ENCODE measurements at regions not wholly inside any gene's neighbourhood (a gene's known extent, or its start where the extent isn't known, plus 50 kb on each side); places are given as distances from the start of the nearest gene placed in this dataset.
"Not testable (repeated sequence)": the region's sequence is repeated elsewhere in the genome, so short reads cannot be mapped to it uniquely, and the experiment has no call there.

DNA sequence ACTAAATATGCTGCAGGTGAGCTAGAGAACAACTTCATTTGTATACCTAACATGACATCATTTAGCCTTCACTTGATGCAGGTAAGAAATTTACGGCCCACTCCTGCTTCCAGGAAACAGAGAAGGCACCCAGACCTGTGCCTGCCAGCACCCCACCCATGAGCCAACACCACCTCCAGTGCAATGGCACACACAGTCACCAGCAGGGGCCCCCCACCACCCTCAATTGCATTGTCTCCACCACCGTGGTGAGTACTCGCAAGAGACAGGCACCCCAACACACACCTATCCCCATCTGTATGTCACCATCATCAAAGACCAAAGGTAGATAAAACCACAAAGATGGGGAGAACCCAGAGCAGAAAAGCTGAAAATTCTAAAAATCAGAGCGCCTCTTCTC, 107.6 kb downstream of the KLHL28 start:
- intact Hi-C loops (cut with DNase I) = no loop called here
- H3K9ac ChIP-seq (ENCODE audit: low read length in 3 of 3) = no peak overlapping the region
- TF ChIP-seq, protein P1, sequence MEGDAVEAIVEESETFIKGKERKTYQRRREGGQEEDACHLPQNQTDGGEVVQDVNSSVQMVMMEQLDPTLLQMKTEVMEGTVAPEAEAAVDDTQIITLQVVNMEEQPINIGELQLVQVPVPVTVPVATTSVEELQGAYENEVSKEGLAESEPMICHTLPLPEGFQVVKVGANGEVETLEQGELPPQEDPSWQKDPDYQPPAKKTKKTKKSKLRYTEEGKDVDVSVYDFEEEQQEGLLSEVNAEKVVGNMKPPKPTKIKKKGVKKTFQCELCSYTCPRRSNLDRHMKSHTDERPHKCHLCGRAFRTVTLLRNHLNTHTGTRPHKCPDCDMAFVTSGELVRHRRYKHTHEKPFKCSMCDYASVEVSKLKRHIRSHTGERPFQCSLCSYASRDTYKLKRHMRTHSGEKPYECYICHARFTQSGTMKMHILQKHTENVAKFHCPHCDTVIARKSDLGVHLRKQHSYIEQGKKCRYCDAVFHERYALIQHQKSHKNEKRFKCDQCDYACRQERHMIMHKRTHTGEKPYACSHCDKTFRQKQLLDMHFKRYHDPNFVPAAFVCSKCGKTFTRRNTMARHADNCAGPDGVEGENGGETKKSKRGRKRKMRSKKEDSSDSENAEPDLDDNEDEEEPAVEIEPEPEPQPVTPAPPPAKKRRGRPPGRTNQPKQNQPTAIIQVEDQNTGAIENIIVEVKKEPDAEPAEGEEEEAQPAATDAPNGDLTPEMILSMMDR (IDR thresholded peaks at IDR 0.05; ENCODE audit: borderline replicate concordance, extremely low read depth, insufficient read depth) = no peak
- H3K9me3 ChIP-seq (ENCODE audit: control insufficient read depth in 2 of 3, insufficient read depth in 1 of 3, low read length in 3 of 3) = no peaks in the 10 kb centered on the region
- no peak overlapping the region for H3K4me3 ChIP-seq (ENCODE audit: low read length in 3 of 3)
- FAIRE-seq = no peak
- no peak for DNase-seq
- H3K36me3 ChIP-seq (ENCODE audit: control insufficient read depth in 2 of 3, insufficient read depth in 3 of 3, low read length in 3 of 3) = no peaks in the 10 kb centered on the region
- H3K4me1 ChIP-seq (ENCODE audit: control insufficient read depth in 2 of 3, insufficient read depth in 2 of 3, low read depth in 1 of 3, low read length in 3 of 3) = no peaks in the 10 kb centered on the region
- no peak overlapping the region for H3K27ac ChIP-seq (ENCODE audit: low read depth in 2 of 2, low read length in 2 of 2)
- H3K27me3 ChIP-seq (ENCODE audit: control insufficient read depth, insufficient read depth, low read length) = no peaks in the 10 kb centered on the region

DNA sequence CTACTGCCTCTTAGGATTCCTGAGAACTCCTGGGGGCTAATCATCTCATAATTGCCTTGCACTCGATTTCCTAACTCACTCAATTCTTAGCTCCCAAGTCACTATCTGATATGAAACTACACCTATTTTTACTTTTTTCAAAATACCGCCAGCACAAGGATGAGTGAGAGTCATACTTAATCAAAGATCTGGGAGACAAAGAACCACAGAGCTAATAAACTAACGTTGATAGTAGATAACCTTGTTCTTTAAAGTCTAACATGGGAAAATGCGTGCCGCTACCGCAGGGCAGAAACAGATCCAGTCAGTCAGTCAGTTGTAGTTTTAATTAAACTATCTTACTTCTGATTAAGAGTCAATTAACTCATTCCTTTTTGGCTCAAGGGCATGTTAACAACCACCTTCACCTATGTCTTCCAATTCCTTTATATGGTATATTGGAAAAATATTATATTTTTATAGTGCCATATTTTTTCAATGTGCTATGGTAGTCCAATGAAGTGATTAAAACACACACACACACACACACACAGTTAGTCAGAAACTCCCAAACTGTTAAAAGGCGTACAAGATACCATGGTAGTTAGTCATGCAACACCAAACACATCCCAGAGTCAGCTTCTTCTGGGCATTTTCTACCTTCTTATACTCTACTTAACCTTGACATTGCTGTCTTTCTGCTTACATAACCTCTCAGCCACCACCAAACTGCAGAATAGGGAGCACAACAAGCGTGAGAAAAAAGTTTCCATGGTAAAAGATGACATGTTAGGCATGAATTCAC, 114.0 kb downstream of the KLHL28 start:
- Histone ChIP-seq H3K27me3 (ENCODE audit: control insufficient read depth, insufficient read depth, low read length) (no peaks in the 10 kb centered on the region), H3K9me3 (ENCODE audit: control insufficient read depth in 2 of 3, insufficient read depth in 1 of 3, low read length in 3 of 3) (no peaks in the 10 kb centered on the region), H3K27ac (ENCODE audit: low read depth in 2 of 2, low read length in 2 of 2) (no peak overlapping the region), H3K4me3 (ENCODE audit: low read length in 3 of 3) (no peak overlapping the region), H3K36me3 (ENCODE audit: control insufficient read depth in 2 of 3, insufficient read depth in 3 of 3, low read length in 3 of 3) (no peaks in the 10 kb centered on the region), H3K4me1 (ENCODE audit: control insufficient read depth in 2 of 3, insufficient read depth in 2 of 3, low read depth in 1 of 3, low read length in 3 of 3) (no peaks in the 10 kb centered on the region), H3K9ac (ENCODE audit: low read length in 3 of 3) (no peak overlapping the region)
- TF ChIP-seq, protein P1 (IDR thresholded peaks at IDR 0.05; ENCODE audit: borderline replicate concordance, extremely low read depth, insufficient read depth) = no peak
- DNase-seq (peak in 2 of 5 donors; percentile 21 to 29), FAIRE-seq (no peak)
- intact Hi-C loops (cut with DNase I) = no loop called here

DNA sequence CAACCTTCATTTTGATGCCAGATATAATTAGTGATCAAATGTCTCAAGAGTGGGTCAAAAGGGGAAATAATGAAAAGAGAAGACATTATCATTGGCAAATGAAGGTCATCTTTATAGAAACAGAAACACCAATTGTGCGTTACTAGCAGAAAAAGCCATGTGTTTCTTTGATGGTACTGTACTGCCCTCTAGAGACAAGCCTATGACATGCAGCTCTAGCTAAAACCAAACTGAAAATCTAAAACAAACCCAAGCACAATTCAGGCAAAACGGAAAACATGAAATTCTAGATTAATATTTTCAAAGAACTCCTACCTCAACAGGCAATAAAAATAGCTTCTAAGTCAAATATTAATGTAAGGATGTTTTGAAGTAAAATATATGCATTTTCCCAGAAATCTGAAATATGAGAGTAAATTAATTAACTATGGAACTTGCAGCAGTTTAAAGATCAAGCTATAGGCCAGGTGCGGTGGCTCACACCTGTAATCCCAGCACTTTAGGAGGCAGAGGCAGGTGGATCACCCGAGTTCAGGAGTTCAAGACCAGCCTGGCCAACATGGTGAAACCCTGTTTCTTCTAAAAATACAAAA, 115.4 kb downstream of the KLHL28 start:
- TF ChIP-seq, protein P1 (IDR thresholded peaks at IDR 0.05; ENCODE audit: borderline replicate concordance, extremely low read depth, insufficient read depth) = peak; percentile 80
- H3K9me3 ChIP-seq (ENCODE audit: control insufficient read depth in 2 of 3, insufficient read depth in 1 of 3, low read length in 3 of 3) = no peaks in the 10 kb centered on the region
- DNase-seq (peak in 2 of 5 donors; percentile 72 to 75), FAIRE-seq (peak; percentile 93)
- no peaks in the 10 kb centered on the region for H3K36me3 ChIP-seq (ENCODE audit: control insufficient read depth in 2 of 3, insufficient read depth in 3 of 3, low read length in 3 of 3)
- H3K4me3 ChIP-seq (ENCODE audit: low read length in 3 of 3) = no peak overlapping the region
- no peaks in the 10 kb centered on the region for H3K27me3 ChIP-seq (ENCODE audit: control insufficient read depth, insufficient read depth, low read length)
- intact Hi-C loops (cut with DNase I) = no loop called here
- H3K27ac ChIP-seq (ENCODE audit: low read depth in 2 of 2, low read length in 2 of 2) = no peak overlapping the region
- H3K9ac ChIP-seq (ENCODE audit: low read length in 3 of 3) = no peak overlapping the region
- H3K4me1 ChIP-seq (ENCODE audit: control insufficient read depth in 2 of 3, insufficient read depth in 2 of 3, low read depth in 1 of 3, low read length in 3 of 3) = no peaks in the 10 kb centered on the region

DNA sequence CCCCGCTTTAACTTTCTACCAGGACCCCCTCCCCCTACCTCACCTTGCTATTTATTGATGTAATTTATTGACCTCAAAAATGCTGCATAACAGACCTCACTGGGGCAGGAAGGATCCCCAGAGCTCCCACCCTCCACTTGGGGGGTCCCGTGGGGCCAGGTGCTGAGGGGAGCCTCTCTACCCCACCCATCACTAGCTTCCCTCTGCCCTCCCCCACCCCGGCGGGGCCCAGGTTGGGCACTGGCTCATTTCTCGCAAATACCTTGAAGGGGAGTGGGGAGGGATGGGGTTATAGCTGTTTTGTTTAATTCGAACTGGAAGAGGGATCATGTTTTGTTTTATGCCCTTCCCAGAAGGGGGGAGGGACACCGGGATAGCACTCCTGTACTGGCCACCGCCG, 125.8 kb downstream of the KLHL28 start:
- H3K36me3 ChIP-seq (ENCODE audit: control insufficient read depth in 2 of 3, insufficient read depth in 3 of 3, low read length in 3 of 3); H3K27me3 ChIP-seq (ENCODE audit: control insufficient read depth, insufficient read depth, low read length); H3K4me3 ChIP-seq (ENCODE audit: low read length in 3 of 3); FAIRE-seq; H3K9me3 ChIP-seq (ENCODE audit: control insufficient read depth in 2 of 3, insufficient read depth in 1 of 3, low read length in 3 of 3); H3K4me1 ChIP-seq (ENCODE audit: control insufficient read depth in 2 of 3, insufficient read depth in 2 of 3, low read depth in 1 of 3, low read length in 3 of 3); H3K27ac ChIP-seq (ENCODE audit: low read depth in 2 of 2, low read length in 2 of 2); H3K9ac ChIP-seq (ENCODE audit: low read length in 3 of 3); intact Hi-C loops (cut with DNase I): not testable (repeated sequence)
- DNase-seq = peak in 2 of 5 donors; percentile 34 to 54
